DMS 273 (cell line): ENCODE measurements at regions not wholly inside any gene's neighbourhood (a gene's known extent, or its start where the extent isn't known, plus 50 kb on each side); places are given as distances from the start of the nearest gene placed in this dataset.

Source experiments
- DNase-seq: peaks from one replicate; lab custom pipeline; 2025; ENCODE audit not compliant: unreplicated experiment; lab: John Stamatoyannopoulos, UW

DNA sequence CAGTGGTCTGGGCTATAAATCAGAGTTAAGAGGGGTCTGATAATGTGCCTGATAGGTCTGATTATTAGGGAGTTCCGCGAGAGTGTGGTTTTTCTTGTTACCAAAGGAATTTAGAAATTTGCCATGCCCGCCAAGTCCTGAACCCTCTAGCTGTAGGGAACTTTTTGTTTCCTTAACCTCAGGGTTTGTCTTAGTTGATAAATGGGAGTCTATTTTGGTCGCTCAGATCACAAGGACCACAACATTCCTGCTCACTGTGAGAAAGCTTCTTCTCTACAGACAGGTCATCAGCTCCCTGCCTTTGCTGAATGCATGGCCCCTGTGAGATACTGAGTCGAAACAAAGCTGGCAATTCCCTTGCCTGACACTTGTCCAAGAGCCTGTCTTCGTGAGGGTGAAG lies 497.8 kb downstream of the HS3ST4 start:
- DNase-seq: no peak

DNA sequence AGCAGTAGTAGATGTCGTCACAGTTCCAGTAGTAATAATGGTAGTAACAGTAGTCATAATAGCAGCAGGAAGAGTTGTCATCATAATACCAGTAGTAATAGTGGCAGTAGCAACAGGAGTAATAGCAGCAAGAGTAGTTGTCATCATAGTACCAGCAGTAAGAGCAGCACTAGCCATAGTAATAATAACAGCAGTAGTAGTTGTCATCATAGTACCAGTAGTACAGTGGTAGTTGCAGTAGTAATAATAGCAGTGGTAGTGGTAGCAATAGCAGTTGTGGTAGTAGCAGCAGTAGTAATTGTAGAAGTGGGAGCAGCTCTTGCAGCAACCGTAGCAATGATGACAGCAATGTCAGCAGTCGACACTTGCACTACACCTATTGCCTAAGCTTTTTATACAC lies 502.8 kb downstream of the HS3ST4 start:
- DNase-seq: no peak

DNA sequence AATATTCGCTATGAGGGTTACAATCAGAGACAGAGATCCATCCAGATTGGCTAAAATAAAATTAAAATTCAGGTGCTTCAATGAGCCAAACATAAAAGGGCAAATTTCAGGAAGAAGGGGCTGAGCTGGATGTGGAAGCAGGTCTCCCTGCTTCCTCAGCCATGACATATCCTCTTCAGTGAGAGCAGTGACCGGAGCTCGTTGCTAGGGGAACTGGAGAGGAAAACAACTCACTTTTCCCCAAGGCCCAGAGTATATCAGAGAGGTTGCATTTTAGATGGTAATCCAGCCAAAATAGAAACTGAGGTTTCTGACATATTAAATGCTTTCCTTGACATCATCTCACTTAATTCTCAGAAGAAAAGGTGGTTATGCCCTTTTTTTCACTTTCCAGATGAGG lies 503.5 kb downstream of the HS3ST4 start:
- no peak for DNase-seq

DNA sequence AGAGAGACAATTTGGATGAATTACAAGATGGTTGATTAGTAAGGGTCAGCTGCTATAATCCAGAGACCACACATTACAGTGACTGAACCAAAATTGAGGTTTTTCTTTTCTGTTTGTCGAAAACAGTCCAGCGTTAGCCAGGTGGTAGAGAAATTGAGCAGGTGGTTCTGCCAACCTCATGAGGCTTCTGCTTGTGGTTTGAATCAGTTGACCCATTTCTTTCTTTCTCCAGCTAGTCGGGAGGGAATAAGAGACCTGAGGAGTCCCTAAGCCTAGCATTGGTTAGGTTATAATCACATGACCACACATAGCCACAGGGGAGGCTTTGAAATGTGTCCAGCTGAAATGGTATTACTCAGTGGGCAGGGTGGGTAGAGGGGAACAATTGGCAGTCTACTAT lies 504.6 kb downstream of the HS3ST4 start:
- no peak for DNase-seq

DNA sequence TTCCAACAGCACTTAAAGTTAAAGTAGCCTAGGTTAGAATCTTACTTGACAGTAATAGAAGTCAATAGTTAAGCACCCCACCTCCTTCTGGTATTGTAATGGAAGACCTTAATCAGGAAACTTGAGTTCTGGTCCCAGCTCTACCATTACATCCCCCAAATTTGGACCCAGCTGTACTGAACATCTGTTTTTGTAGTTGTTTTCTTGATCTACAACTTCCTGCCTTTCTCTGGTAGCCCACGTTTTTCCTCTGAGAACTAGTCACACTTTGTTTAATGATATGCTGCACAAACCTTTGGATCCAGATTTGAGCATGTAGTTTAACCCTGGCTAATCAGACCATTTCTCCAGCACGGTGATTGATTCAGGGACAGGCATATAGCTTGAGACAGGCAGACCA lies 505.0 kb downstream of the HS3ST4 start:
- DNase-seq: no peak

DNA sequence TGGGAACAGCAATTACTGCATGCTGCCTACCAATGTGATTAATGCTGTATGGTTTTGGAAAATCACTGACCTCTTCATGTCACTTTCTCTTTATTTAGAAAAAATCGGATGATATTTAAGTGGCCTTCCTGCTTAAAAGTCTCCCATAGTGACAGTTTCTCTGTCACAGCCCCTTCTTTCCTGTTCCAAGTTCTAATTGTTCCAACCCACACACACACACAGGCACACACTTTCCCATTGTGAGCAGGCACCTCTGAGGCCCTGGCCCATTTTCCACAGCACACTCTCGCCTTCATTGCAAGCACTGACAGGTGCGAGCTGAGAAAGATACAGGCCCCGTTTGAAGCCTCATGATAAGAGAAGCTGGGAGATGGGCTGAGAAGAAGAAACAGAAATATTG lies 505.9 kb downstream of the HS3ST4 start:
- DNase-seq: no peak

DNA sequence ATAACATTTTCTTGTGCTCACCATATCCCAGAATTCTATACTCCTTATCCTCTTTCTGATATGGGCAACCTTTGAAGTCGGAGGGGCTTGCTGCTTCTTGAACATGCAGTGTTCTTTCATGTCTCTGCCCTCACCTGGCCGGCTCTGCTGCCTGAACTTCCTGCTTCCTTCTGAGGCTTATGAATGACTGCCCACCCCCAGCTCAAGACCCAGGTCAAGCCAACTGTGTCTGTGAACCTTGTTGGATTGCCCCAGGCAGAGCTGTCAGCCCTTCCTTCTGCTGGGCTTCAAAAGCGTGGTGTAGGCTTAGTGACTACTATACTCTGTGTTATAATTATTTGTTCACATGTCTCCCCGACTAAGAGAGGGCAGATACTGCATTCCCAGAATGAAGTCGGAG lies 506.5 kb downstream of the HS3ST4 start:
- no peak for DNase-seq

DNA sequence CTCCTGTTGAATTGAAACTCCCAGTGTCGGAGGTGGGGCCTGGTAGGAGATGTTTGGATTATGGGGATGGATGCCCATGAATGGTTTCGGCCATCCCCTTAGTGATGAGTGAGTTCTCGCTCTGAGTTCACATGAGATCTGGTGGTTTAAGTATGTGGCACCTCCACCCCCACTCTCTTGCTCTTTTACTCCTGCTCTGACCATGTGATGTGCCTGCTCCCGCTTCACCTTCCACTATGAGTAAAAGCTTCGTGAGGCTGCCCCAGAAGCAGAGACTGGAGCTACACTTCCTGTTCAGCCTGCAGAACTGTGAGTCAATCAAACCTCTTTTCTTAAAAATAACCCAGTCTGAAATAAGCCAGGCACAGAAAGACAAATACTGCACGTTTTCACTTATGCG lies 512.4 kb downstream of the HS3ST4 start:
- no peak for DNase-seq

DNA sequence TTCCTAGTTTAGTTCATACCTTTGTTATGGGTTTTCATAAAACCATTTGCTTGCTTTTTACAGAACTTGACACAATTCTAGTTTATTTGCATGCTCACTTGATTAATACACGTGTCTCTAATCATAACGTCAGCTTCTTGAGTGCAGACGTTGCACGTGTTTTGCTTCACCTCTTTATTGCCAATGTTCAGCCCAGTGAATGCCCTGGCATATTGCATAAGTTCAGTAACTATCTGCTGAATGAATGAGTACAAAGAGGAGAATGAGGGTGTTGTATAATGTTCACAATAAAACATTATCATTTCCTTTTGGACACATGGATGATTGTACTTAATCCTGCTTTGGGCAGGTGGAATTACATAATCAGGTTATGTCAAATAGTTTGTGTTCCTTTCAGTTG lies 519.8 kb downstream of the HS3ST4 start:
- no peak for DNase-seq

DNA sequence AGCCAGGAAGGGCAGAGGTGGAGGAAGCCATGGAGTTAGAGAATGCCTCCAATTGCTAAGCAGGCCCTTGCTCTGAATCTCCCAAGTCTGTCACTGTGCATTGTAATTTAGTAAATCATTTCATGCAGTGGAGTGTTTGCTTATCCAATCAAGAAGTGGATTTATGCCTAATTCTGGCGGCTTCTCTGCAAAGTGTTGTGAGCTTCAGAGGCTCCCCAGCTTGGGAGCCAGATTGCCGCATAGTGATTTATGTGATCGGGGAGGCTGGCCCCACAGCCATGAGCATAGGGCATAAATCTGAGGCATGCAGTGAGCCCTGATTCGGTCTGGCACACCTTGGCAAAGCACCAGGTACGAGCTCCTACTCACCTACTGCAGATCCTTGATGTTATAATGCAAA lies 520.8 kb downstream of the HS3ST4 start:
- DNase-seq: no peak

DNA sequence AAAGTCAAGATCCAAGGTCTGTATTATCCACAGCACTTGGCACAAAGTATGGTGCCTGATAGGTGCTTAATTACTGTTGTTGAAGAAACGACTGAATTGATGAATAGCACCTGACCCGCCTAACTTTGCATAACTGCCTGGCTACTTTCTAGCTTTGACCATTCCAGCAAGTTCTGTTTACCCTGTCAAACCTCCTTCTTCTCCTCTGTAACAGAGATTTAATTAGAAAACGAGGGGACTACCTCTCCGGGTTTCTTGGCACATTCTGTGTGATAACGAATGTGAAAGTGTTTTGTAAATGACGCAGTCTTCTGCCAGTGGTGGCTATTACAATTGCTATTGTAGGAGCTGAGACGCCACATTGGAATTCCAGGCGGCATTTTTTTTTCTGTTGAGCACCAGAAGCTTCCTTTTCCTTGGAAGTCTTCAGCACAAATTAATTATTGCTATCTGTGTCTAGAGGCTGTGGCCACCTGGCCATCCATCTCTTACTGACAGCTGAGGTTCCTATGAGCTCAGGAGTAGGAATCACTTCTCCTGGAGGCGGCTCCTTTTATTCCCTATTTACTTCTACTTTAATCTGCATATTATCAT lies 522.9 kb downstream of the HS3ST4 start:
- no peak for DNase-seq

DNA sequence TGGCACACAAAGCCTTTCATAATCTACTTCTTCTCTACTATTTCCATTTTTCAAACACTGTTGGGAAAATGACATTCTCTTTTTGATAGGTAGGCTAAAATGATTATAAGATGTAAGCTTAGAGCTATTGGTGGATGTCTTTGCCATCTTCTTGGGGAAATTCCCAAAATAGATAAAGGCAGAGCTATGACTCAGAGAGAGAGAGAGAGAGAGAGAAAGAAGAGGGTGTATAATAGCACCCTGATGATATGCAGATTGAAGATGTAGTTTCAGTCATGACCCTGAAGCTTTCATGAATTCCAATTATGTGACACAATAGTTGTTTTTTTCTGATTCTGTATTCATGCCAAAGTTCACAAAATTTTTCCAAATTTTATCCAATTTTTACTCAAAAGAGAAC lies 529.1 kb downstream of the HS3ST4 start:
- no peak for DNase-seq

DNA sequence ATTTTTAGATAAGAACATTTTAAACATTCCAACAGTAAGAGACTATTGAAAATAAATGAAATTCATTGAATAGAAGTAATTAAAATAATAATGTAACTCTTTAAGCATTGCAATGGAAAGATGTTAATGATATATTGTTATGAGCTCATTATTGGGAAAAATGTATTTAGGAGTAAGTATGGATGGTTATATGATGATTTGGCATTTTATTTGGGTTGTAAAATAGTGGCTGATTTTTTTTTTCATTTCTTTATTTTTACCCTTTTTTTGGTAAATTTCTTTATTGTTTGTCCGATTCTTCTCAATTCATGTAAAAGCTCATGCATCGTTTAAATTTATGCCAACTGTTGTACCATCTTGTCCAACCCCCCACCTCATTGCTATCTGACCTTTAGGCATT lies 539.9 kb downstream of the HS3ST4 start:
- no peak for DNase-seq

DNA sequence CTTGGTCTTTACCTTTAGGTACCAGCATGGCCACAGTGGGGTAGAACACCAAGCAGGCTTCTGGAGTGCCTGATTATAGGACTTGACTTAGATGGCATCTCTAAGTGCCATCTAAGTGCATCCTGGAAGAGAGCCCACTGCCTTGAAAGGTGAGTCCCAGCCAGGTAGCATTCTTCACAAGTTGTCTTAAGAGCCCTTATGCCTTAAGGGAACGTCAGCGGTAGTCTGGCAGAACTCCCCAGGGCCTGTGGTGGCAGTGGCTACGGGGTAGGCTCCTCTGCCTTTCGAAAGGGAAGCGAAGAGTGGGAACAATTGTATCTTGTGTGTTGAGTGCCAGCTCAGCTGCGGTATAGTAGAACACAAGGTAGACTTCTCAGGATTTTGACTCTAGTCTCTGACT lies 549.0 kb downstream of the HS3ST4 start:
- no peak for DNase-seq

DNA sequence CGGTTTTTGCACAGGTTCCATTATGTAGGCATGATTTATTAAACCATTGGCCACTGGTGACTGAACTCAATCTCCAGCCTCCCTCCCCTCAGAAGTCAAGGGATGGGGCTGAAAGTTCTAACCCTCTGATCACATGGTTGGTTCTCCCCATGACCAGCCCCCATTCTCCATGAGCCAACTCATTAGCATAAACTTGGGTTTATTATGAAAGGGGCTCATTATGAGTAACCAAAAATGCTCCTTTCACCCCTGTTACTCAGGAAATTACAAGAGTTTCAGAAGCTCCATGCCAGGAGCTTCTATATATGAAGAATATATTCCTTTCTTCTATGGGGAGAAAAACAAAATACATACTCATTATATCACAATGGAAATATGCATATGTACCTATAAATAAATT lies 555.3 kb downstream of the HS3ST4 start:
- DNase-seq: no peak

DNA sequence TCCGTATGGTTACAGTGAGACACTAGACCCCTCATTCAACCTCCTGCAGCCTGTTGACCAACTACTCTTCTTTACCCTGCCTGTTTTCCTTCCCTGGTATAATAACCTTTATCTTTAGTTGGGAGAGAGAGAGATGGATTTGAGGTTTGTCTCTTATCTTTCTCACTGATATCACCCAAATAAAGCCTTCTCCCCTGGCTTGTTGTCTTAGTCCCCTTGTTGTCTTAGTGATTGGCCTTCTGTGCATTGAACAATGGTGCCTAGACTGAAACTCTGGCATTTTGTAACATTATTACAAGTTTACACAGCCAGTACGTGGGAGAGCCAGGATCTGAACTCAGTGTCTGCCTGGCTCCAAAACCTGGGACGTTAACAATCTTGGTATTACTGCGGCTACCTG lies 560.8 kb downstream of the HS3ST4 start:
- DNase-seq: no peak

DNA sequence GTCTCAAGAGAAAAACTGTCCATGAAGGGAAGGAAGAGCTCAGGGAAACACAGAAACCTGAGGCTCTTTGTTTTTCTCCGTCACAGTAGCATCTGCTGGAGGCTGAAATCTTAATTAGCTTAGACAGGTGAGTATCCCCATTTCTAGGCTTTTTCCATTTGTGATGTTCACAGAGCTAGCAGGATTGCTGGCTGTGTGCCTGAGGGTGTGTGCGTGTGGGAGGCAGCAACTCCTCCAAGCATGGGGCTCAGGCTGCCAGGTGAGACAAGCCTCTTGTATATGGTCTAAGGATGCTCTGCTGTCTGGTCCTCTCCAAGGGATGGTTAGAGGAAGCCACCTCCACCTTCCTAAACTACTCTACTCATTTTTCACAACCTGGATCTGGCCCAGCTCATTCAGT lies 569.9 kb downstream of the HS3ST4 start:
- DNase-seq: no peak

DNA sequence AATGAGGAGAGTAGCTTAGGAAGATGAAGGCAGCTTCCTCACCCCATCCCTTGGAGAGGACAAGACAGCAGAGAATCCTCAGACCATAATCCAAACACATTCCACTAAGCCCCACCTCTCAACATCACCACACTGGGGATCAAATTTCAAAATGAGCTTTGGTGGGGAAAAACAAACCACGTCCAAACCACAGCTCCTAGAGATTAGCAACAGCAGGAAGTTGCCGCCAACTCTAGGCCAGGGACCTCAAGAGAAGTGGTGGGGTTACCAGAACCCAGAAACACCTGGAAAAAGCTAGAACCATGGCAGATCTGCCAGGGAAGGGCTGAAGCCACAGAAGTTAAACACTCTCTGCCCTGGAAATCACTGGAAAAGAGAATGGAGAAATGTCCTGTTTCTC lies 571.6 kb downstream of the HS3ST4 start:
- no peak for DNase-seq

DNA sequence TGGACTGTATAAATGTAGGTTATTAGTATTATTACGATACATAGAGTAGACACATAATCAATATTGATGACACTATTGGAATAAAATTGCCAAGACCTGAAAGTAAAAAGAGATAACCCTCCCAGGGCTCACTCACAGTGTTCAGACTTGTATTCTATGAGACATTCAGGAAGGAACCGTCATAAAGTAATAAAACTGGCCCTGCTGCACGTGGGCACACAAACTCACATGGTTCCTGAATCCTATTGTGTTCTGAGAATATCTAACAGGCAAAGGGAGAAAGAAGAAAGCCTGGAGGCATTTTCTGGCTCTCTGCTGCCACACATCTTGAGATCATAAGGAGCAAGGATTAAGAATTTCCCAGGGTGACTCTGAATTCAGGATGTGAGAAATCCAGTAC lies 575.9 kb downstream of the HS3ST4 start:
- DNase-seq: no peak

DNA sequence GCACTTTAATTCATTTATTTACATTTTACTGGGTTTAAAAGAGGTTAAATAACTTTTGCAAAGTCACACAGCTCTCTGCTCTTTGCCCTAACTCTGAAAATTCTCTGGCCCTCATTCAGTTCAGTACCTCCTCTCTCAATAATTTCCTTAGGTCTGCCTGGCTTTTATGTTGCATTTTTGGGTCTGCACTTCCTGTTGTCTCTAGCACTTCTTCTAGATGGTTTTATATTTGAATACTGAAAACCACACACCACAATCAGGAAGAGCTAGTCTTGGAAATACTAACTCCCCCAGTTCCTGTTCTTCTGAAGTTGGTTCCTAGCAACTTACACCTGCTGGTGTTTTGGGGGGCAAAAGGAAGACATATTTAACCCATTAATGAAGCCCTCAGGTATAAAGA lies 577.9 kb downstream of the HS3ST4 start:
- no peak for DNase-seq

DNA sequence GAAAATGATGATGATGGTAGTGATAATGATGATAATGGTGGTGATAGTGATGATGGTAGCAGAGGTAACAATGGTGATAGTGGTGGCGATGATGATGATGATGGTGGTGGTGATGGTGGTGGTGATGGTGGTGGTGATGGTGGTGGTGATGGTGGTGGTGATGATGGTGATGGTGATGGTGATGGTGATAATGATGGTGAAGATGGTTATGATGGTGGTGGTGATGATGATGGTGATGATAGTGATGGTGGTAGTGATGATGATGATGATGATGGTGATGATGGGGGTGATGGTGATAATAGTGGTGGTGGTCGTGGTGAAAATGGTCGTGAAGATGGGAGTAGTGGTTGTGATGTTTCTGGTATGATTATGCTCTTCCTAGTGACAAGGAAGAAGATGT lies 581.8 kb downstream of the HS3ST4 start:
- DNase-seq: no peak

DNA sequence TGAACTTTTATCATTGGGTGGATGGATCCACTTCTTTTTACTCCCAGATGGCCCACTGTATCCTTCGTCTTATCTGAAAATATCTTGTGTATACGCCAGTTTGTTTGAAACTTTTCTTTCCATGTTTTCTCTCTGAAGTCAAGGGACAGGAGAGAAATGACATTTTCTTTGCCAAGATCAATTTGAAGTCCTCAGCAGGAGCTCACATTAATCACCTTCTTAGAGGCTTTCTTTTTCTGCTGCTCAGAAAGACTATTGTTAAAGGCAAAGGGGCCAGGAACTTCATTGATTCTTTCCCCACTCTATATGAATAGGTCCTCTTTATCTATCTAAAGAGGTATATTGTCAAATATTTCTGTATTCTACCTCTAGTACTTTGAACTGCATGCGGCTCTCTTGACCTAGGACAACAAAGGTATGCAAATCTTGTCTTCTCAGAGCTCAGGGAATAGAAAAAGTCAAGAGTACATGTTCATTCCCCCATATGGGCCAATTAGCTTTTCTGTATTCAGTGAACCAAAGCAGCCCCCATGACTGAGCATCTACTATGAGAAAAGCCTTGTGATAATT lies 583.3 kb downstream of the HS3ST4 start:
- no peak for DNase-seq

DNA sequence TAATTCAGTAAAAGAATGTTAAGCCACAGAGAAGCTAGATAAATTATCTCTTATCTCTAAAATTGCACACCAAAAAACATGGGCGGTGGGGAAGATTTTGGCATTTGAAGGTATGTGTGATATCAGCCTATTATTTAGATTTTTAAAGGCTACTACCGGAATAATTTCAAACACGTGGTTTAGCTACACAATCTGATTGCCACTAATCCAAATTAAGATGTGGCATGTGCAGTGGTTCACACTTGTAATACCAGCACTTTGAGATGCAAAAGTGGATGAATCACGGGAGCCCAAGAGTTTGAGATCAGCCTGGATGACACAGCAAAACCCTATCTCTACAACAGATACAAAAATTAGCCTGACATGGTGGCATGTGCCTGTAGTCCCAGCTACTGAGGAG lies 584.5 kb downstream of the HS3ST4 start:
- no peak for DNase-seq
